WERI-Rb-1 (cell line): ENCODE measurements at regions not wholly inside any gene's neighbourhood (a gene's known extent, or its start where the extent isn't known, plus 50 kb on each side); places are given as distances from the start of the nearest gene placed in this dataset.

Experiments
- DNase-seq: peaks from one replicate; pipeline ENCODE4 v3.0.0-alpha.2; 2020
- H3K27ac ChIP-seq: fragments of 250-450 bp; sonication (Bioruptor Pico); 2 replicates; pipeline ENCODE4 v1.5.1; 2020; ENCODE audit warnings: mild to moderate bottlenecking, moderate library complexity
- H3K27me3 ChIP-seq: fragments of 250-450 bp; sonication (Bioruptor Pico); 2 replicates; pipeline ENCODE4 v1.5.1; 2021; ENCODE audit warnings: mild to moderate bottlenecking, low read depth, moderate library complexity; ENCODE audit not compliant: insufficient read depth, severe bottlenecking
- H3K36me3 ChIP-seq: fragments of 250-450 bp; sonication (Bioruptor Pico); 2 replicates; pipeline ENCODE4 v1.5.1; 2020; ENCODE audit warnings: mild to moderate bottlenecking, moderate library complexity
- H3K4me3 ChIP-seq: 2 replicates; pipeline ENCODE4 v1.5.1; 2011; ENCODE audit warnings: low read depth, mild to moderate bottlenecking, control low read depth, low read length
- H3K9me3 ChIP-seq: fragments of 250-450 bp; sonication (Bioruptor Pico); 2 replicates; pipeline ENCODE4 v1.5.1; 2021; ENCODE audit warnings: mild to moderate bottlenecking, moderate library complexity; ENCODE audit not compliant: severe bottlenecking
- CTCF ChIP-seq: IDR thresholded peaks from 2 replicates; pipeline ENCODE4 v1.5.1; 2011; ENCODE audit warnings: low read depth, mild to moderate bottlenecking, control low read depth, inconsistent platforms, low read length

GRCh38 chr1:69029649-69030048 is 532.8 kb upstream of the DEPDC1 start:
- Histone ChIP-seq H3K27me3 (no peaks in the 10 kb centered on the region), H3K27ac (no peak overlapping the region), H3K36me3 (no peaks in the 10 kb centered on the region), H3K9me3 (peaks cover 2% of the 10 kb centered on the region), H3K4me3 (no peak overlapping the region)
- TF ChIP-seq CTCF, result no peak
- DNase-seq, result no peak

DNA sequence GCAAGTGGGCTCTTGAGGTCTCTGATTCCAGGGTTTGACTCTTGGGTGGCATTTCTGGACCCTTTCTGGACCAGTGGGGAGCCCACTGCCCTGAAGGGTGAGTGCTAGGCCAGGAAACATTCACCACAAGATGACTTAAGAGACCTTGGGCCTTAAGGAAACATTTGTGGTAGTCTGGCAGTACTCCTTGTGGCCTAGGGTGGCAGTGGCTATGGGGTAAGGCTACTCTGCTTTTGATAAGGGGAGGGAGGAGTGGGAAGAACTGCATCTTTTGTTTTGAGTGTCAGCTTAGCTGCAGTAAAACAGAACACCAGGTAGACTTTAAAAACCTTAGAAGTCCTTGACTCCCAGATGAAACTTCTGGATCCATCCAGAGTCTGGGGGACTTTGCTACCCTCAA is 529.3 kb upstream of the LRRC7 start:
- Histone ChIP-seq H3K36me3 (no peaks in the 10 kb centered on the region), H3K9me3 (peaks cover 3% of the 10 kb centered on the region), H3K27ac (no peak overlapping the region), H3K4me3 (no peak overlapping the region), H3K27me3 (no peaks in the 10 kb centered on the region)
- TF ChIP-seq CTCF, result no peak
- no peak for DNase-seq

- H3K27ac ChIP-seq, result no peak overlapping the region
- H3K4me3 ChIP-seq, result no peak overlapping the region
- no peaks in the 10 kb centered on the region for H3K9me3 ChIP-seq
- no peaks in the 10 kb centered on the region for H3K27me3 ChIP-seq
- DNase-seq, result no peak
- H3K36me3 ChIP-seq, result no peaks in the 10 kb centered on the region
- TF ChIP-seq CTCF, result no peak
Measured at GRCh38 chr1:69045572-69045971, 522.1 kb upstream of the LRRC7 start.

DNA sequence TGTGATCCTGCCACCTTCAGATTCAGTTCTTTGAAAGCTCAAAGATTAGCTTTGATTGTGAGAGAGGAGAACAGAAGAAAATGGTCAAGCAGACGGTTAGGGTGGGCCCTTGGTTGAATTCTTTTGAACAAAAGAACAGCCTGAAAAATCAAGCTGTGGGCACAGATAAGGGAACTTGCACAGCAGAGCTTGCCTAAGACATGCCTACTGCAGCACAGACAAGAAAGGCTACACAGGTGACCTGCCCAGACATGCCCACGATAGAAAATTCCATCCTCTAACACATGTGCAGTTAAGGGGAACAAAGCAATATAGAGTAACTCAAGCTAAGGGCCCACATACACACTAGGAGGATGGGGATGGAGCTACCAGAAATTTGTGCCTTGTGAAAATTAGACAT is 512.5 kb upstream of the LRRC7 start:
- TF ChIP-seq CTCF, result no peak
- DNase-seq, result peak; percentile 27
- peak overlapping the region; percentile 55 for H3K27ac ChIP-seq

GRCh38 chr1:69058454-69058853 is 509.3 kb upstream of the LRRC7 start:
- Histone ChIP-seq H3K27me3 (no peaks in the 10 kb centered on the region), H3K27ac (no peak overlapping the region), H3K36me3 (no peaks in the 10 kb centered on the region), H3K4me3 (no peak overlapping the region), H3K9me3 (no peaks in the 10 kb centered on the region)
- DNase-seq, result no peak
- TF ChIP-seq CTCF, result no peak

More for the DNA sequence above, 512.5 kb upstream of the LRRC7 start:
- H3K9me3 ChIP-seq, result no peaks in the 10 kb centered on the region
- H3K36me3 ChIP-seq, result no peaks in the 10 kb centered on the region
- H3K27me3 ChIP-seq, result no peaks in the 10 kb centered on the region
- no peak overlapping the region for H3K4me3 ChIP-seq

DNA sequence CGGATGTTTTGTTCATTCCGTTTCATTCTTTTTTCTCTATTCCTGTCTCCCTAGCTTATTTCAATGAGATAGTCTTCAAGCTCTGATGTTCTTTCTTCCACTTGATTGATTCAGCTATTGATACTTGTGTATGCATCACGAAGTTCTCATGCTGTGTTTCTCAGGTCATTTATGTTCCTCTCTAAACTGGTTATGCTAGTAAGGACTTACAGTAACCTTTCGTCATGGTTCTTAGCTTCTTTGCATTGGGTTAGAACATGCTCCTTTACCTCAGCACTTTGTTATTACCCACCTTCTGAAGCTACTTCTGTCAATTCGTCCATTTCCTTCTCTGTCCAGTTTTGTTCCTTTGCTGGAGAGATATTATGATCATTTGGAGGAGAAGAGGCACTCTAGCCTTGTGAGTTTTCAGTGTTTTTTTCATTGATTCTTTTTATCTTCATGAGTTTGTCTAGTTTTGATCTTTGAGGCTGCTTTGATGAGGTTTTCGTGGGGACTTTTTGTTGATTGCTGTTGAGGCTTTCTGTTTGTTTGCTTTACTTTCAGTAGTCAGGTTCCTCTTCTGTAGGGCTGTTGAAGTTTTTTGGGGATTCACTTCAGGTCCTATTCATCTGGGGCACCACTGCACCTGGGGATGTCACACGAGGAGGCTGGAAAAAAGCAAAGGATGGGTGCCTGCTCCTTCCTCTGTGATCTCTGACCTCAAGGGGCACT is 496.9 kb upstream of the LRRC7 start:
- Histone ChIP-seq H3K9me3 (no peaks in the 10 kb centered on the region), H3K36me3 (no peaks in the 10 kb centered on the region)

More for the DNA sequence above, 496.9 kb upstream of the LRRC7 start:
- no peak overlapping the region for H3K4me3 ChIP-seq
- DNase-seq, result no peak
- TF ChIP-seq CTCF, result no peak
- H3K27me3 ChIP-seq, result no peaks in the 10 kb centered on the region
- no peak overlapping the region for H3K27ac ChIP-seq
